ENCODE measurements at regions not wholly inside any gene's neighbourhood (a gene's known extent, or its start where the extent isn't known, plus 50 kb on each side); places are given as distances from the start of the nearest gene placed in this dataset.

DNA sequence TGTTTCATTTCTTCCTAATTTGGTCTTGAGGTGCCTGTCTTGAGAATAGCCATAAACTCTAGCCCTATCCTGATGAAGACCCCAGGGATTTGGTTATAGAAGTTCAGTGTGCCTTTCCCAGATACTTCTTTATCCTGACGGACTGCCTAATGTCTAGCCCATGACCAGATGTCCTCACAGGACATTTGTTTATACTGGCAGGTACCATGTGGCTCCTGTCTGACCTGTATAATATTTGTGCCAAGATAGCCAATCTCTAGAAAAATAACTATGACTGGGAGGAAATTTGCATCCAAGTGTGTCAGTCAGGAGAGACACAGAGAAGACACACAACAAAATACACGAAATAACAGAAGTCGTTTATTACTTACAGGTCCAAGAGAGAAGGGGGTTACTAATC is 69.2 kb upstream of the MIR17HG start:
- no peak for DNase-seq (ENCODE audit: low read depth)

DNA sequence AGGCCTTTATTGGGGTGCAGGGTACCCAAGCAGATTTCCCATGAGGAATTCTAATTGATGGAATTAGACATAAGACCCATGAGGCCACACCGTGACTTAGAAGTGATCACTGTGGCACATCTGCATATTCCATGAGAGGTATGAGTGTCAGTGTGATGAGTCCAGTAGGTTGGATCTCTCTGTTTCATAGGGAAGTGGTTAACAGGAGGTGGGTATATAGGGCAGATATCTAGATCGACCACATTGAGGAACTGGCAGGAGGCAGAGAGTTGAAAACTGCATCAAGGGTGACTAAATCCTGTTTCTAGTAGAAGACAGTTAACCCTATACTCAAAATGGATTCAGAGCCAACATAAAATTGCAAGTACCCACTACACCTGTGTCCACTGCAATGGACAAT is 68.6 kb upstream of the MIR17HG start:
- no peak for DNase-seq (ENCODE audit: low read depth)

DNA sequence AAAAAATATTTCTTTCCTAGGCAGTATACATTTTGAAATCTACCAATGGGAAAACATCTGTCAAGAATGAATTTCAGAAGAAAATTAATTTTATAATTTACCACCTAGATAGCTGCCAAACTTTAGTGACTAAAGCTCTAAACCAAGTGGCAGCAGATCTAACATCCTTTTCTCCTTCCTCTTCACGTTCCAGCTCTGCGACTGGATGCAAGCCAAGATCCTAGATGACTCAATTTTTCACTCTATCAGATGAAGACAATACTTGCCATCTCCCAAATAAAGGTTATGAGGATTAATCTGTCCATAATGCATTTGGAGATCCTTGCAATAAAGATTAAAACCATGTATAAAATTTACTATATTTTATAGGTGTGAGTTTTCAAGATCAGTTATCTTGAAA is 66.7 kb upstream of the MIR17HG start:
- DNase-seq (ENCODE audit: low read depth): no peak

DNA sequence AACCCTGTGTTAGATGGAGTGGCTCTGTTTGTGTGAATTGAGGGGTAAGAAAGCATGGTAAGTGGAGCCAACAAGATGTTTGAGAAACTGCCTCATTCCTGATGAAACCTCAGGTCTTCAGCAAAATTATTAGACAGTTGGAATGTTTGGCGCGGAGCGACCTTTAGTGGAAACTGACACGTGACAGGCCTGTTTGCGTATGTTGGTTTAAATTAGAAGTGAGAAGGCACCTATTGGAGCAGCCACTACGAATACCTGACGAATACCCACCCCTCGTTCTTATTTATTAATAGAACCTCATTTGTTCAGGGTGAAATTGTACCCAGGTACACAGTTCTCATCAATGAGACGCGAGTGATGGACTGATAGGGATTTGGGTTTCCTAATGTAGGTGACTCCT is 63.2 kb upstream of the MIR17HG start:
- no peak for DNase-seq (ENCODE audit: low read depth)

DNA sequence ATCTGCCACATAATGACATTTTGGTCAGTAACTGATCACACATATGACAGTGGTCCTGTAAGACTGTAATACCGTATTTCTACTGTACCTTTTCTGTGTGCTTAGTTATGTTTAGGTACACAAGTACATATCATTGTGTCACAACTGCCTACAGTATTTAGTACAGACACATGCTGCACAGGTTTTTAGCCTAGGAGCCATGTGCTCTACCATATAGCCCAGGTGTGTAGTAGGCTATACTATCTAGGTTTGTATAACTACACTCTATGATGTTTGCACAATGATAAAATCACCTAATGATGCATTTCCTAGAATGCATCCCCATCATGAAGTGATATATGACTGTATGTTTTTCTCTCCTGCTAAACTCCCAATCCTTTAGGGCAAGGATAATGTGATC is 61.2 kb upstream of the MIR17HG start:
- DNase-seq (ENCODE audit: low read depth): no peak

DNA sequence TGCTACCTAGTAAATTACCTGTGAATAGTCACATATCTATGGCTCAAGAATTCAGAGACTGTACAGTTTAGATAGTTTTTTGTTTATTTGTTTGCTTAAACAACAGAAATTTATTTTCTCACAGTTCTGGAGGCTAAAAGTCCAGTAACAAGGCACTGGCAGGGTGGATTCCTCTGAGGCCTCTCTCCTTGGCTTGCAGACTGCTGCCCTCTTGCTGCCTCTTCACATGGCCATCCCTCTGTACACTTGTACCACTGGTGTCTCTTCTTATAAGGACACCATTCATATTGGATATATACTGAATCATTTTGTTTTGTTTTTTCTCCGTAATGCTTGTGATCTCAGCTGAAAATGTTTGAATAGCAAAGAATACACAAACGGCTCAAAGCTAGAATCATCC is 56.4 kb upstream of the MIR17HG start:
- DNase-seq (ENCODE audit: low read depth): no peak

DNA sequence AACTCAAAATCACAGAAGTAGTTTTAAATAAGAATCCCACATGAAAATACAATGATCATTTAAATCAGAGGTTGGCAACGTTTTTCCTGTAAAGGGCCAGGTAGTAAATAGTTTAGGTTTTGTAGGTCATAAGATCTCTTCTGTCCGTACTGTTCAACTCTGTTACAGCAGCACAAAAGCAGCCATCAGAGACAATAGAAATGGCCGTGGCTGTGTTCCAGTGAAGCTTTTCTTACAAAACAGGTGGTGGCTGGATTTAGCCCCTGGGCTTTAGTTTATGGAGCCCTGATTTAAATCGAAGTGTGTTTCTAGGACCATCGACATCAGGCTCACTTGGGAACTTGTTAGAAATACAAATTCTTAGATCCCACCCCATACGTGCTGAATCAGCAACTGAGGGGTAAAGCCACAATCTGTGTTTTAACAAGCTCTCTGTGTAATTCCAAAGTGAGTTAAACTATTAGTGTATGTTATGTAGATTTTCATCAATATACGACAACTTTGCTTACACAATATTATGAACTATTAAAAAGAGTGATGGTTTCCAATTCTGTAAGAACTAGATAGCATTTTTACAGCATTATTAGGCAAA is 54.8 kb upstream of the MIR17HG start:
- DNase-seq (ENCODE audit: low read depth): no peak

DNA sequence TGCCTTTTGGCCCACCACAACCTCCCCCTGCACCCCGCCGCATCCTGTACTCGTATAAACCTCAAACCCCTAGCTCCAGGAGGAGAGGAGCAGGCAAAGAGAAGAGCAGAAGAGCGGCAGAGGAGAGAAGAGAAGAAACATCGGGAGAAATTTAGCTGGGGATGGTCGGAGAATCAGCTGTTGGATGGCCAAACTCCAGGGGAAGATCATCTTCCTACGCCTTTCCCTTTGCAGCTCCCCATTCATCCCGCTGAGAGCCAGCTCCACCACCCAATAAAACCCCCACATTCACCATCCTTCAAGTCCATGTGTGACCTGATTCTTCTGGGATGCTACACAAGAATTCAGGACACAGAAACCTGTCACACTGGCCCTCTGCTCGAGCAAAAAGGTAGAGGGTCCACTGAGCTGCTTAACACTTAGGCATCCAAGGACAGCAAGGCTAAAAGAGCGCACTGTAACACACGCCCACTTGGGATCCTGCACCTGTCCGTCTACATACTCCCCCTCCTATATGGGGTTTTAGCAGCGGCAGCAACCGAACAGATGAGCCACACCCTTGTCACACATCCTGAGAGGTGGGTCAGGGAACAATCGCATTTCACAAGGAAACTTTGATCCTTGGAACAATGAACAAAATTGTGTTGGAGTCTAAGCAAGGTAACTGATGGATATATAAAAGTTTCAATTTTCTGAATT is 51.6 kb upstream of the MIR17HG start:
- no peak for DNase-seq (ENCODE audit: low read depth)

DNA sequence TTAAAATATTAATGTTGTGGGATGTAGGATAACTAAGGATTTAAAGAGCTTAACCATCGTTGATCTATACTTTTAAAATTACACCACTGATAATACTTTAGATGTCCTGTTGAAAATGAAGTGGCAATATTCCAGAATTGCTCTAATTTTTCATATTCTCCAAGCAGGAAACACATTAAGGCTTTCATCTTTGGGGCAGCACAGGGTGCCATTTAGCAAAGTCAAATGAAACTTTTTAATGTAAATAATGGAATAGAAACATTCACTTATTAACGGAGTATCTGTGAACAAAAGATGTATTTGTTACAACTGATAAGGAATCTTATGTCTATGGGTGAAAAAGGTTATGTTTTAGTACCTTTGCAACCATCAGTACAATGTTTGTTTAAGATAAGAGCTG is 50.0 kb upstream of the MIR17HG start:
- DNase-seq (ENCODE audit: low read depth): no peak

Data from stimulated activated CD8-positive, alpha-beta memory T cell treated with anti-CD3 and anti-CD28 coated beads, Interleukin-15, amount 100 ng/mL, for 1 hour (primary cell).